Suprapubic skin (tissue), 4 donors: ENCODE measurements at regions not wholly inside any gene's neighbourhood (a gene's known extent, or its start where the extent isn't known, plus 50 kb on each side); places are given as distances from the start of the nearest gene placed in this dataset.

Experiments used
- DNase-seq, 2 donors: peaks; one replicate each; pipeline ENCODE4 v3.0.0-alpha.2; 2019; ENCODE audit warnings: low spot score in 2 of 2
- H3K27ac ChIP-seq: fragments of 200-600 bp; sonication (generic); one replicate; pipeline ENCODE4 v1.5.1; 2019
- H3K27me3 ChIP-seq: fragments of 200-600 bp; sonication (generic); one replicate; pipeline ENCODE4 v1.5.1; 2019
- H3K36me3 ChIP-seq: fragments of 200-600 bp; sonication (generic); one replicate; pipeline ENCODE4 v1.5.1; 2019
- H3K4me1 ChIP-seq: fragments of 200-600 bp; sonication (generic); one replicate; pipeline ENCODE4 v1.5.1; 2019
- H3K4me3 ChIP-seq: fragments of 200-600 bp; sonication (generic); one replicate; pipeline ENCODE4 v1.5.1; 2019; ENCODE audit warnings: mild to moderate bottlenecking
- H3K9me3 ChIP-seq: fragments of 200-600 bp; sonication (generic); one replicate; pipeline ENCODE4 v1.5.1; 2019
- EP300 ChIP-seq: sonication (generic); formaldehyde crosslinking; IDR thresholded peaks from one replicate; pipeline ENCODE4 v1.6.1; 2017; ENCODE audit warnings: antibody characterized with exemption
- POLR2A ChIP-seq, 2 donors: fragments of 450-650 bp; IDR thresholded peaks; one replicate each; pipeline ENCODE4 v1.6.1; 2017; ENCODE audit warnings: antibody characterized with exemption in 2 of 2, mild to moderate bottlenecking in 2 of 2, moderate library complexity in 2 of 2
- POLR2AphosphoS5 ChIP-seq, 3 donors: sonication (generic); formaldehyde crosslinking; IDR thresholded peaks; one replicate each; pipeline ENCODE4 v1.6.1; 2017; ENCODE audit warnings: antibody characterized with exemption in 3 of 3
- WGBS: methylation state at CpG from one replicate; pipeline ENCODE4 v1.1.5; 2018; 5-methylcytosine and 5-hydroxymethylcytosine counted together
- TF ChIP-seq, protein P1 (sequence below), 2 donors: fragments of 200-600 bp in 1 of 2; fragments of 450-650 bp in 1 of 2; sonication (generic) in 1 of 2; IDR thresholded peaks; one replicate each; pipeline ENCODE4 v1.5.1; 2016 to 2019; ENCODE audit warnings: antibody characterized with exemption in 2 of 2, mild to moderate bottlenecking in 1 of 2, moderate library complexity in 1 of 2

GRCh38 chr11:111439901-111440300, 60.8 kb upstream of the POU2AF1 start:
- H3K4me1 ChIP-seq, result peaks cover 16% of the 10 kb centered on the region
- no peaks in the 10 kb centered on the region for H3K27me3 ChIP-seq
- no peak for TF ChIP-seq POLR2A (IDR thresholded peaks at IDR 0.05)
- no peak for TF ChIP-seq POLR2AphosphoS5 (IDR thresholded peaks at IDR 0.05)
- TF ChIP-seq, protein P1, sequence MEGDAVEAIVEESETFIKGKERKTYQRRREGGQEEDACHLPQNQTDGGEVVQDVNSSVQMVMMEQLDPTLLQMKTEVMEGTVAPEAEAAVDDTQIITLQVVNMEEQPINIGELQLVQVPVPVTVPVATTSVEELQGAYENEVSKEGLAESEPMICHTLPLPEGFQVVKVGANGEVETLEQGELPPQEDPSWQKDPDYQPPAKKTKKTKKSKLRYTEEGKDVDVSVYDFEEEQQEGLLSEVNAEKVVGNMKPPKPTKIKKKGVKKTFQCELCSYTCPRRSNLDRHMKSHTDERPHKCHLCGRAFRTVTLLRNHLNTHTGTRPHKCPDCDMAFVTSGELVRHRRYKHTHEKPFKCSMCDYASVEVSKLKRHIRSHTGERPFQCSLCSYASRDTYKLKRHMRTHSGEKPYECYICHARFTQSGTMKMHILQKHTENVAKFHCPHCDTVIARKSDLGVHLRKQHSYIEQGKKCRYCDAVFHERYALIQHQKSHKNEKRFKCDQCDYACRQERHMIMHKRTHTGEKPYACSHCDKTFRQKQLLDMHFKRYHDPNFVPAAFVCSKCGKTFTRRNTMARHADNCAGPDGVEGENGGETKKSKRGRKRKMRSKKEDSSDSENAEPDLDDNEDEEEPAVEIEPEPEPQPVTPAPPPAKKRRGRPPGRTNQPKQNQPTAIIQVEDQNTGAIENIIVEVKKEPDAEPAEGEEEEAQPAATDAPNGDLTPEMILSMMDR (IDR thresholded peaks at IDR 0.05), result no peak
- no peak for TF ChIP-seq EP300
- no peaks in the 10 kb centered on the region for H3K36me3 ChIP-seq
- DNase-seq, result no peak
- no peak overlapping the region for H3K27ac ChIP-seq
- no peaks in the 10 kb centered on the region for H3K9me3 ChIP-seq
- 100% methylated on average over 1 of the region's 1 CpG for WGBS
- H3K4me3 ChIP-seq, result no peak overlapping the region

GRCh38 chr11:111438846-111439520, 59.9 kb upstream of the POU2AF1 start:
- H3K27me3 ChIP-seq, result no peaks in the 10 kb centered on the region
- no peak for DNase-seq
- H3K9me3 ChIP-seq, result no peaks in the 10 kb centered on the region
- H3K36me3 ChIP-seq, result no peaks in the 10 kb centered on the region
- TF ChIP-seq POLR2A (IDR thresholded peaks at IDR 0.05) (no peak), EP300 (no peak), POLR2AphosphoS5 (IDR thresholded peaks at IDR 0.05) (no peak)
- TF ChIP-seq, protein P1 (IDR thresholded peaks at IDR 0.05), result no peak
- no peak overlapping the region for H3K27ac ChIP-seq
- 78% methylated on average over 11 of the region's 11 CpGs for WGBS
- peaks cover 16% of the 10 kb centered on the region for H3K4me1 ChIP-seq
- H3K4me3 ChIP-seq, result no peak overlapping the region

DNA sequence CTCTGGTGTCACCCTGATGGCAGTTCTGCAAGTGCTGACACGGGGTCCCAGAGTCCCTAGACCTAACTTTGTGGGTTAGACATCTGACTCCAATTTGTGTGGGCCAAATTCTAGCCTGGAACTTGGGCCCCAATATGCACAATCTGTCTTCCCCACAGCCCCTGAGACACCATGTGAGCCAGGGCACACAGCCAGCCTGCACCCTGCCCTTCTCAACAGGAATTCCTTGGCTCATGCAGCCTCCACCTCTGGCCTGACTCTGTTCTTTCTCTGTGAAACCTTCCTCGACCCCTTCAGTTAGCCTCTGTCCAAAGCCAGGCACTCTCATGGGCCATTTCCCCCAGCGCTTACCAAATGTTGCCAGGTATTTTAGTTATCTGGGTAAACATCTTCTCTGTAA, 59.1 kb upstream of the POU2AF1 start:
- H3K9me3 ChIP-seq, result no peaks in the 10 kb centered on the region
- no peak for DNase-seq
- H3K27me3 ChIP-seq, result no peaks in the 10 kb centered on the region
- WGBS, result 82% methylated on average over 3 of the region's 3 CpGs
- no peaks in the 10 kb centered on the region for H3K36me3 ChIP-seq
- TF ChIP-seq POLR2AphosphoS5 (IDR thresholded peaks at IDR 0.05) (no peak), EP300 (no peak), POLR2A (IDR thresholded peaks at IDR 0.05) (no peak)
- TF ChIP-seq, protein P1 (IDR thresholded peaks at IDR 0.05), result no peak
- H3K4me3 ChIP-seq, result no peak overlapping the region
- H3K4me1 ChIP-seq, result peaks cover 16% of the 10 kb centered on the region
- no peak overlapping the region for H3K27ac ChIP-seq

GRCh38 chr11:111435046-111435698, 56.1 kb upstream of the POU2AF1 start:
- Histone ChIP-seq H3K4me1 (peaks cover 10% of the 10 kb centered on the region), H3K4me3 (no peak overlapping the region), H3K36me3 (no peaks in the 10 kb centered on the region), H3K9me3 (no peaks in the 10 kb centered on the region), H3K27ac (no peak overlapping the region), H3K27me3 (no peaks in the 10 kb centered on the region)
- TF ChIP-seq, protein P1 (IDR thresholded peaks at IDR 0.05), result no peak
- no peak for TF ChIP-seq POLR2A (IDR thresholded peaks at IDR 0.05)
- no peak for TF ChIP-seq POLR2AphosphoS5 (IDR thresholded peaks at IDR 0.05)
- no peak for TF ChIP-seq EP300
- DNase-seq, result no peak
- WGBS, result 90% methylated on average over 4 of the region's 12 CpGs

- Histone ChIP-seq H3K9me3 (no peaks in the 10 kb centered on the region), H3K36me3 (no peaks in the 10 kb centered on the region), H3K27ac (no peak overlapping the region), H3K27me3 (no peaks in the 10 kb centered on the region), H3K4me1 (peaks cover 19% of the 10 kb centered on the region), H3K4me3 (no peak overlapping the region)
- DNase-seq, result peak; percentile 82 to 87
- no peak for TF ChIP-seq POLR2AphosphoS5 (IDR thresholded peaks at IDR 0.05)
- no peak for TF ChIP-seq POLR2A (IDR thresholded peaks at IDR 0.05)
- TF ChIP-seq EP300, result no peak
- TF ChIP-seq, protein P1 (IDR thresholded peaks at IDR 0.05), result peak; percentile 31 to 56
- WGBS, result 32% methylated on average over 7 of the region's 7 CpGs
Measured at GRCh38 chr11:111429066-111429506, 50.0 kb upstream of the POU2AF1 start.
